ENCODE measurements at regions not wholly inside any gene's neighbourhood (a gene's known extent, or its start where the extent isn't known, plus 50 kb on each side); places are given as distances from the start of the nearest gene placed in this dataset.

- Mint-ChIP-seq H3K36me3 (no peaks in the 10 kb centered on the region), H3K27ac (no peak overlapping the region), H3K9me3 (no peaks in the 10 kb centered on the region), H3K27me3 (ENCODE audit: low read depth) (no peaks in the 10 kb centered on the region), H3K4me3 (no peak overlapping the region), H3K4me1 (peaks cover 9% of the 10 kb centered on the region)
- no peak for TF ChIP-seq ZNF396 (CRISPR knock-in tag; IDR thresholded peaks at IDR 0.05; ENCODE audit: borderline replicate concordance)
- TF ChIP-seq ZBTB43 (CRISPR knock-in tag; IDR thresholded peaks at IDR 0.05) = no peak
- TF ChIP-seq ATF2 (CRISPR knock-in tag; IDR thresholded peaks at IDR 0.05; ENCODE audit: borderline replicate concordance, low read depth) = no peak
- TF ChIP-seq CTCF (IDR thresholded peaks at IDR 0.05) = no peak
- no peak for TF ChIP-seq TP53 (CRISPR knock-in tag; IDR thresholded peaks at IDR 0.05)
- TF ChIP-seq EMX1 (CRISPR knock-in tag; IDR thresholded peaks at IDR 0.05) = no peak
- TF ChIP-seq IRF2 (CRISPR knock-in tag; IDR thresholded peaks at IDR 0.05; ENCODE audit: borderline replicate concordance, low read depth) = no peak
- TF ChIP-seq ZNF671 (CRISPR knock-in tag; IDR thresholded peaks at IDR 0.05) = no peak
- CTCF ChIA-PET = no interaction called here
- DNase-seq (ENCODE audit: low spot score) (no peak), ATAC-seq (no peak)
- POLR2A ChIA-PET = no interaction called here
Observed at GRCh38 chr1:55957276-55957675, 622.1 kb downstream of the PLPP3 start.

- POLR2A ChIA-PET = no interaction called here
- ATAC-seq (no peak), DNase-seq (ENCODE audit: low spot score) (no peak)
- TF ChIP-seq IRF1 (CRISPR knock-in tag; IDR thresholded peaks at IDR 0.05) = no peak
- TF ChIP-seq SMAD4 (CRISPR knock-in tag; IDR thresholded peaks at IDR 0.05) = no peak
- no peak for TF ChIP-seq ZNF263 (CRISPR knock-in tag; IDR thresholded peaks at IDR 0.05; ENCODE audit: low read depth)
- no peak for TF ChIP-seq NFATC4 (CRISPR knock-in tag; IDR thresholded peaks at IDR 0.05)
- no peak for TF ChIP-seq OVOL2 (CRISPR knock-in tag; IDR thresholded peaks at IDR 0.05; ENCODE audit: borderline replicate concordance)
- TF ChIP-seq PREB (CRISPR knock-in tag; IDR thresholded peaks at IDR 0.05; ENCODE audit: borderline replicate concordance) = no peak
- no peak for TF ChIP-seq MLX (CRISPR knock-in tag; IDR thresholded peaks at IDR 0.05)
- no peak for TF ChIP-seq PRDM15 (CRISPR knock-in tag; IDR thresholded peaks at IDR 0.05)
- TF ChIP-seq E2F4 (CRISPR knock-in tag; IDR thresholded peaks at IDR 0.05; ENCODE audit: borderline replicate concordance, low read depth) = no peak
- TF ChIP-seq ETV6 (CRISPR knock-in tag; IDR thresholded peaks at IDR 0.05) = no peak
- TF ChIP-seq ERG (CRISPR knock-in tag; IDR thresholded peaks at IDR 0.05) = no peak
- TF ChIP-seq ZBTB43 (CRISPR knock-in tag; IDR thresholded peaks at IDR 0.05) = no peak
- Mint-ChIP-seq H3K9me3 (no peaks in the 10 kb centered on the region), H3K4me1 (peaks cover 9% of the 10 kb centered on the region), H3K4me3 (no peak overlapping the region), H3K27ac (no peak overlapping the region), H3K27me3 (ENCODE audit: low read depth) (no peaks in the 10 kb centered on the region), H3K36me3 (no peaks in the 10 kb centered on the region)
- CTCF ChIA-PET = no interaction called here
Observed at GRCh38 chr1:55955016-55955621, 624.2 kb downstream of the PLPP3 start.
